GM21786 (cell line): ENCODE measurements at regions not wholly inside any gene's neighbourhood (a gene's known extent, or its start where the extent isn't known, plus 50 kb on each side); places are given as distances from the start of the nearest gene placed in this dataset.

Source experiments
- ATAC-seq: cut with Tn5 transposase; IDR thresholded peaks from one replicate; pipeline ENCODE4 v1.9.1; 2021; ENCODE audit not compliant: unreplicated experiment

- ATAC-seq, result no peak
Measured at GRCh38 chr4:124483048-124483906, 229.3 kb downstream of the ANKRD50 start.

- ATAC-seq, result no peak
Measured at GRCh38 chr4:124484008-124484407, 228.5 kb downstream of the ANKRD50 start.

- no peak for ATAC-seq
Measured at GRCh38 chr4:124484940-124485339, 227.6 kb downstream of the ANKRD50 start.

GRCh38 chr4:124486423-124486822, 226.1 kb downstream of the ANKRD50 start:
- ATAC-seq, result no peak

GRCh38 chr4:124487651-124488050, 224.9 kb downstream of the ANKRD50 start:
- ATAC-seq, result no peak

- no peak for ATAC-seq
Measured at GRCh38 chr4:124491361-124492145, 221.0 kb downstream of the ANKRD50 start.

GRCh38 chr4:124499261-124499660, 213.3 kb downstream of the ANKRD50 start:
- ATAC-seq, result no peak

- ATAC-seq, result no peak
Measured at GRCh38 chr4:124501576-124501975, 211.0 kb downstream of the ANKRD50 start.

GRCh38 chr4:124504431-124504830, 208.1 kb downstream of the ANKRD50 start:
- ATAC-seq, result no peak

GRCh38 chr4:124505211-124505610, 207.3 kb downstream of the ANKRD50 start:
- no peak for ATAC-seq

- no peak for ATAC-seq
Measured at GRCh38 chr4:124509151-124509550, 203.4 kb downstream of the ANKRD50 start.

- ATAC-seq, result no peak
Measured at GRCh38 chr4:124514588-124514987, 197.9 kb downstream of the ANKRD50 start.

GRCh38 chr4:124515591-124515990, 196.9 kb downstream of the ANKRD50 start:
- no peak for ATAC-seq

- no peak for ATAC-seq
Measured at GRCh38 chr4:124519196-124519595, 193.3 kb downstream of the ANKRD50 start.

- ATAC-seq, result no peak
Measured at GRCh38 chr4:124523816-124524215, 188.7 kb downstream of the ANKRD50 start.

GRCh38 chr4:124525524-124525923, 187.0 kb downstream of the ANKRD50 start:
- ATAC-seq, result no peak

GRCh38 chr4:124526331-124526730, 186.2 kb downstream of the ANKRD50 start:
- no peak for ATAC-seq

GRCh38 chr4:124526769-124527168, 185.8 kb downstream of the ANKRD50 start:
- ATAC-seq, result no peak

GRCh38 chr4:124527364-124527763, 185.2 kb downstream of the ANKRD50 start:
- ATAC-seq, result no peak

- ATAC-seq, result no peak
Measured at GRCh38 chr4:124529131-124529530, 183.4 kb downstream of the ANKRD50 start.

GRCh38 chr4:124530464-124531077, 182.0 kb downstream of the ANKRD50 start:
- ATAC-seq, result no peak

- no peak for ATAC-seq
Measured at GRCh38 chr4:124534131-124534530, 178.4 kb downstream of the ANKRD50 start.
